HG03175 (cell line): ENCODE measurements at regions not wholly inside any gene's neighbourhood (a gene's known extent, or its start where the extent isn't known, plus 50 kb on each side); places are given as distances from the start of the nearest gene placed in this dataset.
"Not testable (repeated sequence)": the region's sequence is repeated elsewhere in the genome, so short reads cannot be mapped to it uniquely, and the experiment has no call there.

Experiments used
- ATAC-seq: cut with Tn5 transposase; IDR thresholded peaks from one replicate; pipeline ENCODE4 v1.9.1; 2021; ENCODE audit warnings: mild to moderate bottlenecking, moderate library complexity; ENCODE audit not compliant: unreplicated experiment

- not testable (repeated sequence) for ATAC-seq
These were observed 201.0 kb downstream of the POTEM start for GRCh38 chr14:19168261-19168660.

- ATAC-seq = not testable (repeated sequence)
These were observed 202.5 kb downstream of the POTEM start for GRCh38 chr14:19169561-19170362.

GRCh38 chr14:19172745-19173144 is 205.5 kb downstream of the POTEM start:
- not testable (repeated sequence) for ATAC-seq

- ATAC-seq = not testable (repeated sequence)
These were observed 206.0 kb downstream of the POTEM start for GRCh38 chr14:19173188-19173587.

- not testable (repeated sequence) for ATAC-seq
These were observed 210.2 kb downstream of the POTEM start for GRCh38 chr14:19177435-19177834.

GRCh38 chr14:19180297-19180696 is 213.1 kb downstream of the POTEM start:
- not testable (repeated sequence) for ATAC-seq

GRCh38 chr14:19180881-19181280 is 213.6 kb downstream of the POTEM start:
- not testable (repeated sequence) for ATAC-seq

- ATAC-seq = not testable (repeated sequence)
These were observed 227.9 kb downstream of the POTEM start for GRCh38 chr14:19195146-19195545.

GRCh38 chr14:19197488-19198234 is 230.4 kb downstream of the POTEM start:
- not testable (repeated sequence) for ATAC-seq

GRCh38 chr14:19198341-19198740 is 231.1 kb downstream of the POTEM start:
- not testable (repeated sequence) for ATAC-seq

- not testable (repeated sequence) for ATAC-seq
These were observed 232.6 kb downstream of the POTEG start for GRCh38 chr14:19201394-19202052.

- not testable (repeated sequence) for ATAC-seq
These were observed 232.1 kb downstream of the POTEG start for GRCh38 chr14:19202053-19202442.

- not testable (repeated sequence) for ATAC-seq
These were observed 230.7 kb downstream of the POTEG start for GRCh38 chr14:19203250-19203972.

- ATAC-seq = not testable (repeated sequence)
These were observed 229.3 kb downstream of the POTEG start for GRCh38 chr14:19204827-19205226.

GRCh38 chr14:19216480-19216879 is 217.7 kb downstream of the POTEG start:
- ATAC-seq = not testable (repeated sequence)

- not testable (repeated sequence) for ATAC-seq
These were observed 214.7 kb downstream of the POTEG start for GRCh38 chr14:19219423-19219822.

GRCh38 chr14:19231421-19231820 is 202.7 kb downstream of the POTEG start:
- not testable (repeated sequence) for ATAC-seq

- not testable (repeated sequence) for ATAC-seq
These were observed 200.1 kb downstream of the POTEG start for GRCh38 chr14:19234059-19234458.

- ATAC-seq = not testable (repeated sequence)
These were observed 196.5 kb downstream of the POTEG start for GRCh38 chr14:19237656-19238055.

GRCh38 chr14:19238584-19238983 is 195.6 kb downstream of the POTEG start:
- ATAC-seq = not testable (repeated sequence)

- not testable (repeated sequence) for ATAC-seq
These were observed 194.2 kb downstream of the POTEG start for GRCh38 chr14:19239981-19240380.
